Cardiac fibroblast (primary cell): ENCODE measurements at regions not wholly inside any gene's neighbourhood (a gene's known extent, or its start where the extent isn't known, plus 50 kb on each side); places are given as distances from the start of the nearest gene placed in this dataset.

Experiments
- DNase-seq, 2 donors: peaks; one replicate each; pipeline versions ENCODE4 v3.0.0 to v3.0.0-alpha.2; 2010; ENCODE audit warnings: low read depth in 2 of 2
- H3K4me3 ChIP-seq, 2 donors: replicated peaks in 1 of 2; 1 replicate in 1 of 2; 2 replicates in 1 of 2; pipeline ENCODE4 v1.5.1; 2011; ENCODE audit warnings: low read depth in 2 of 2, low read length in 2 of 2, mild to moderate bottlenecking in 2 of 2, moderate library complexity in 1 of 2
- CTCF ChIP-seq: IDR thresholded peaks from one replicate; pipeline ENCODE4 v1.5.1; 2011; ENCODE audit warnings: low read depth, mild to moderate bottlenecking, low read length, inconsistent platforms

- no peak overlapping the region for H3K4me3 ChIP-seq
- no peak for TF ChIP-seq CTCF
- DNase-seq, result no peak
These were observed 978.2 kb downstream of the CDH9 start for GRCh38 chr5:26060212-26060611.

GRCh38 chr5:26054594-26054993 lies 983.8 kb downstream of the CDH9 start:
- H3K4me3 ChIP-seq, result no peak overlapping the region
- no peak for TF ChIP-seq CTCF
- no peak for DNase-seq

- TF ChIP-seq CTCF, result no peak
These were observed 1003.6 kb downstream of the CDH9 start for GRCh38 chr5:26034813-26035212.

GRCh38 chr5:26031481-26031880 lies 1006.9 kb downstream of the CDH9 start:
- H3K4me3 ChIP-seq, result no peak overlapping the region
- no peak for TF ChIP-seq CTCF
- no peak for DNase-seq

More at GRCh38 chr5:26034813-26035212, 1003.6 kb downstream of the CDH9 start:
- H3K4me3 ChIP-seq, result no peak overlapping the region
- no peak for DNase-seq

- no peak overlapping the region for H3K4me3 ChIP-seq
- DNase-seq, result no peak
- TF ChIP-seq CTCF, result no peak
These were observed 1012.3 kb downstream of the CDH9 start for GRCh38 chr5:26026044-26026443.

- no peak overlapping the region for H3K4me3 ChIP-seq
- no peak for TF ChIP-seq CTCF
- no peak for DNase-seq
These were observed 1013.6 kb downstream of the CDH9 start for GRCh38 chr5:26024774-26025173.

- no peak for DNase-seq
- TF ChIP-seq CTCF, result no peak
- no peak overlapping the region for H3K4me3 ChIP-seq
These were observed 1015.0 kb downstream of the CDH9 start for GRCh38 chr5:26023361-26023760.
